Activated T-helper 9 cell treated with anti-CD3 and anti-CD28 coated beads, Interleukin-2, amount 50 U/mL, for 16 hours (primary cell): ENCODE measurements at regions not wholly inside any gene's neighbourhood (a gene's known extent, or its start where the extent isn't known, plus 50 kb on each side); places are given as distances from the start of the nearest gene placed in this dataset.
"Not testable (repeated sequence)": the region's sequence is repeated elsewhere in the genome, so short reads cannot be mapped to it uniquely, and the experiment has no call there.

Experiments
- DNase-seq: peaks from one replicate; pipeline ENCODE4 v3.0.0-alpha.2; 2020; ENCODE audit warnings: low read depth

- not testable (repeated sequence) for DNase-seq
Measured at GRCh38 chr5:36426070-36426469, 124.4 kb upstream of the RANBP3L start.

DNA sequence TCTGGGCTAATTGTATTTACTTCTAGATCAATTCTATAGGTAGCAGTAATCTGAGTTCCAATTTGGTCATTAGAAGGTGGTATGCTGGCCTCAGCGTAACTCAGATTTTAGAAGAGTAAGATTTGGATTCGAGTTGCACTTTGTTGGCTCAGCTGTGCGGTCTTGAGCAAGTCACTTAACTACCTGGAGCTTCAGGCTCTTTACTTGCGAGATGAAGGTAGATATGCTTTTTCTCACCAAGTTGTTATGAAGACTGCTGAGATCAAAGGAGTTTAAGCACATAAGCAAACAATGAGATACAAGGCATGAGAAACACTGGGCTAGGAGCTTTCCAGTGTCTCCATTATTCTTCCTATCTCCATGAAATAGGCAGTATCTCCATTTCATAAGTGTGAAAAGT, 133.8 kb upstream of the RANBP3L start:
- DNase-seq = no peak

- no peak for DNase-seq
Measured at GRCh38 chr5:36436306-36436705, 134.6 kb upstream of the RANBP3L start.

DNA sequence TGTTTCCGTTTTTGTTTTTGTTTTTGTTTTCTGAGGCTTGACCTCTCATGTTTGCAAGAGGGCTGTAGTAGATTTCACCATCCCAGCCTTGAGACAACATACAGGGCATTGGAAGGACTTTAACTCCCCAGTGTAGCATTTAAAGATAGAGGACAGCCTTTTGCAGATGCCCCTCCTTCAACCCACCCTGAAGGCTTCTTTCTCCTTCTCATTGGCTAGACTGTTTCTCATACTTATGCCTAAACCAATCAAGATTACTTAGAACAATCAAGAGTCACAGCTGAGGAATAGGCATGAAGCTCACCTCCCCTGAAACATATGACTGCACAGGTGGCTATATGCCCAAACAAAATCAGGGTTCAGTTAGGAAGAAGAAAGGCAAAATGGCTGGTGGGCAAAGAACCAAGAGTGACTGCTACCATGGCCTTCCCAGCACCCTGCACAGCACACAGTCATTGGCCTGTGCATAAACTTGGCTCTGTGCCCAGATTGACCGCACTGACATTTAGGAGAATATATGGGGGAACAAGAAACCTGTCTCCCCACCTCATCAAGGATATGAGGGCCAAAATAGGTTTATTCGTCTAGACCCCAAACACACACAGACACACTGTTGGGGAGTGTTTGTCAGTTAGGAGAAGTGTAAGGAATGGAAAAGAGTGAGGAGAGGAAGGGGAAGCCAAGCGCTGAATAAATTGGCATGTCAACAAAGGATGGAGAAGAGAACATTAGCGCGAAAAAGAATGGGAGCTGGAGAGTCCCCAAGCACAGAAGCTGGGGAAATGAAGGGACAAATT, 137.3 kb upstream of the RANBP3L start:
- no peak for DNase-seq

DNA sequence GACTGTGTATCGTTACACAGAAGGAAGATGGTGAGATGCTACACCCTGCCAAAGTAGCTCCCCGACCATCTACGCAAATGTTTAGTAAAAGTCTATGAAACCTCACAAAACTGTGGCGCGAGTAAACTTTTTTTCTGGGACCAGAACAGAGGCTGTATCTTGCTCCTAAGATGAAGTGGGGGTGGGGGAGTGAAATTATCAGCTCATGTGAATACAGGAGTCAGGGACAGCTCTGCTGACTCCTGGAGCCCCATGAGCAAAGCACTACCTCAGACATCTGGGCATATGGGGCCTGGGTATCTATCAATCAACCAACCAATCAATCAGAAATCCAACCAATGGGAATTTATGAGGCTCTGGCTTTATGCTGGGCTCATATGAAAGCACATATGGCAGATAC, 138.6 kb upstream of the RANBP3L start:
- no peak for DNase-seq

- no peak for DNase-seq
Measured at GRCh38 chr5:36441280-36441679, 139.6 kb upstream of the RANBP3L start.

GRCh38 chr5:36442352-36442751, 140.7 kb upstream of the RANBP3L start:
- no peak for DNase-seq

DNA sequence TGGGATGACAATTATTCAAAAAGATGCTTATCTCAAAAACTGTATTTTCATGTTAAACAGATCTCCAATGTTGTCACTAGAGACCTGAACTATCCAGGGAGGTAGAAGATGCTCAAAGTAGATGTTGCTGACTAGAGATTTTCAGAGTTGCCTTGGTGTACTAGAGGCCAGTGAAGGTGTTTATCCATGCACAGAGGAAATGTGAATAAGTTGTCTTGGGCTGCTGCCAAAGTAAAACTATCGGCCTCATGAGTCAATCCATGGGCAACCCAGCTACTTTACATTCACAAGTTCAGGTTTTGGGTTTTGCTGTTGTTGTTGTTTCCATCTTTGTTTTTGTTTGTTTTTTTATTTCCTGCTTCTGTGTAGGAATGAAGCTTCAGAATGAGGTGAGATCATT, 141.1 kb upstream of the RANBP3L start:
- DNase-seq = no peak

GRCh38 chr5:36443941-36444340, 142.2 kb upstream of the RANBP3L start:
- DNase-seq = no peak

DNA sequence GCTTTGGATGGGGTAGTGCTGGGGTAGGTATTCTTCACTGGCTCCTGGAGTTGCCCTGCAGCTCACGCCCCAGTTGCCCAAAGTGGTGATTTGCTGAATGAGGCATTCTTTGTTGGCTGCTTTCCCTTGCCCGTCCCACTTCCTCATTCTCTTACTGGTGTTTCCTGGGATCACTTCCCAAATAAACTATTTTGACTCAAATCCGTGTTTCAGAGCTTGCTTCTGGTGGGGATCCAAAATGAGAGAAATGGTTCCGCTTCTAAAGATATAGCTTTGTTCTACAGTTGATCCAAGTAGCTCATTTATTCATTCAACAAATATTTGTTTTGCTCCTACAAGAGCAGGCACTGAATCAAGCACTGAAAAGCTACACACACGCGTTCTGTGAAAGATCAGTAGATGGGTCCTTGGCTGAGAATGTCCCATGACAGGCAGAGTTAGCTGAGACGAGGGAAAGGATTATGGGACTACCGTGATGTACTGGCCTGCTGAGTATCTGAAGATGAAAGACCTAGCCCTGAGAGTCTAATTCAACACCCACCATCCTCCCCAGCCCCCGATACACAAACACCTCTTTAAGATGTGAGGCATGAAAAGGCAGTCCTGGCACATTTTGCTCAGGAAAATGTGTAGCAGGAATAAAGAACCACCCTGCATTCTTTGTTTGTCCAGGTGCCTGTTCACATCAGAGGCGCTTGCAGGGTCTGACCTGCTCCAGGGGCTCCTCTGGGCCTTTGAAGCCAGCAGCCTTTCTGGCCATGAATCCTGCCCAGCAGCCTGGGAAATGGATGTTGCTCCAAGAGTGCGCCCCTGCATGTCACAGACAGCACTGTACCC, 143.1 kb upstream of the RANBP3L start:
- no peak for DNase-seq

DNA sequence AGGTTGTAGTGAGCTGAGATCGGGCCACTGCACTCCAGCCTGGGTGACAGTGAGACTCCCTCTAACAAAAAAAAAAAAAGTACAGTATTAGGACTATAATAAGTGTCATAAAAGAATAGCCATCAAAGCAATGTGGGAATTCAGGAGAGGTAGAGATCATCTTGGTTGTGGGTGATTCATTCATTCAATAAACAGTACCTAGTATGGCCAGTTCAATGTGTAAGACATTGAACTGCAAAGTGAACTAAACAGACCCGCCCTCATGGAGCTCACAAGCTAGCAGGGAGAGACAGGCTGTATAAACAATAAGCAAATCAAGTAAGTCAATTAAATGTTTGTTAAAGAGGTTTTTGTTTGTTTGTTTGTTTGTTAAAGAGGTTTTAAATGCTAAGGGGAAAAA, 146.1 kb upstream of the RANBP3L start:
- DNase-seq = no peak

DNA sequence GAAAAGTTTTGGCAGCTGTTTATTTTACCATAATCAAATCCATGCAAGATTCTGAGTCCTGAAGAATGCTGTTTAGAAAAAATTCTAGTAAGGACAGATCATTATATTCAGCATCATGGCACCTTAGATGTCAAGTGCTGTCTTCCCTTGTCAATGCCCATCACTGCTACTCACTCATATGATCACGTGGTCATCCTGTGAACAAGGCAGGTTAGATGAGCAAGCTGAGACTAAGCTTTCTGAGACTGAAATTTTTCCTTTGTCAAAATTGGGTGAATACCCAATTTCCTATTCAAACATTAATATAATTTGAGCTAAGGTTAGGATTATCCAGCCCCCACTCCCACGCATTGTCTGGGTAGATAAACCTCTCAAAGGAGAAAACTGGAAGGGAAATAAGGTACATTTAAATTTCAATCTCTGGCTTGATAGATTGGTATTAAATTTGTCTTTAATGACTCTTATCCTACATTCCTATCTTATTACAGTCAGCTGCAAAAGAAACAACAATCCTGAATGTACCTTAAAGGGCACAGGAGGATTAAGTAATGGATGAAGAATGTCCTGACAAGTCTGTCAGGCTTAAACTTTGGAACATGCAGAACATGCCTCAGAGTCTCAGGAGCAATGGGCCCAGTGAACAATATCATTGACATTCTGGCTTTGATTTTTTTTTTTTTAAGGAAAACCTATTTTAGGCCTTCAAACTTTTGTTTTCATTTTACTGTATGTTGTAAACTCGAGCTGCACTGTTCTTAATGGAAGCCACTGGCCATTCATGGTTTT, 148.7 kb upstream of the RANBP3L start:
- DNase-seq = no peak

- no peak for DNase-seq
Measured at GRCh38 chr5:36452424-36453006, 150.8 kb upstream of the RANBP3L start.

DNA sequence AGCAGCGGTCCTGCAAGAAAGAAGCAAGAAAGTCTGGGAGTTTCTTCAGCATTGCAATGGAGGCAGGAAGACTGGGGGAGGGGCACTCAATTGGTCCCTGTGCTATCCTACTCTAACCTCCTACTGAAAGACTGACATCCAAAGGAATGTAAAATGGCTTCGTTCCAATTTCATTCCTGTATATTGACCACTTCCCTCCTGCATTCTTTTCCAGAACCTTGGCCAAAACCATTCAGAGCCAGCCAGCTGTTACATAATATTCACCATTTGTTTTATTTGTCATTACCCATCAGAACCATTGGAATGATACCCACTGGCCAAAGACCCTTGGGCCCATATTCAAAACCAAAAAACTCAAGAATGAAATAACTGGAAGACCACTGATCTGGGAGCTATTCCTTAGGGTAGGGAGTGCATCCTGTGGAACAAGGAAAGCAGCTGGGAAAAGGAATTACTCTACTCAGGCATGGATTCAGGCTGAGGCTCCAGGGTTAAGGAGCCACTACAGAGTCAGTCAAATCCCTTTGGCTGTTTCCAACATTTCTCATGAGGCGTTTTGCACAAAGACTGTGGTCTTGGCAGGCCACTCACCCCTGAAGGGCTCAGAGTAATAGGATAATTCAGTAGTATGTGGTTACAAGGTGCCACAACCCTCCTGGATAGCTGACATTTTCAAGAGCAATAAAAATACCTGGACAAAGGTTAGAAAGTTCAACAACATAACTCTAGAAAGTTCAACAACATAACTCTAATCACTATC, 148.7 kb upstream of the SLC1A3 start:
- no peak for DNase-seq

GRCh38 chr5:36458746-36459145, 147.7 kb upstream of the SLC1A3 start:
- no peak for DNase-seq

GRCh38 chr5:36459176-36460135, 146.9 kb upstream of the SLC1A3 start:
- DNase-seq = no peak

GRCh38 chr5:36462295-36463021, 143.9 kb upstream of the SLC1A3 start:
- no peak for DNase-seq

DNA sequence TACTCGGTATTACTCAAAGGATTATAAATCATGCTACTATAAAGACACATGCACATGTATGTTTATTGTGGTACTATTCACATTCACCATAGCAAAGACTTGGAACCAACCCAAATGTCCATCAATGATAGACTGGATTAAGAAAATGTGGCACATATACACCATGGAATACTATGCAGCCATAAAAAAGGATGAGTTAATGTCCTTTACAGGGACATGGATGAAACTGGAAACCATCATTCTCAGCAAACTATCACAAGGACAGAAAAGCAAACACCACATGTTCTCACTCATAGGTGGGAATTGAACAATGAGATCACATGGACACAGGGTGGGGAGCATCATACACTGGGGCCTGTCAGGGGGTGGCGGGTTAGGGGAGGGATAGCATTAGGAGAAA, 130.5 kb upstream of the SLC1A3 start:
- DNase-seq = not testable (repeated sequence)

- DNase-seq = no peak
Measured at GRCh38 chr5:36478646-36479317, 127.6 kb upstream of the SLC1A3 start.
